ENCODE measurements at regions not wholly inside any gene's neighbourhood (a gene's known extent, or its start where the extent isn't known, plus 50 kb on each side); places are given as distances from the start of the nearest gene placed in this dataset.

DNA sequence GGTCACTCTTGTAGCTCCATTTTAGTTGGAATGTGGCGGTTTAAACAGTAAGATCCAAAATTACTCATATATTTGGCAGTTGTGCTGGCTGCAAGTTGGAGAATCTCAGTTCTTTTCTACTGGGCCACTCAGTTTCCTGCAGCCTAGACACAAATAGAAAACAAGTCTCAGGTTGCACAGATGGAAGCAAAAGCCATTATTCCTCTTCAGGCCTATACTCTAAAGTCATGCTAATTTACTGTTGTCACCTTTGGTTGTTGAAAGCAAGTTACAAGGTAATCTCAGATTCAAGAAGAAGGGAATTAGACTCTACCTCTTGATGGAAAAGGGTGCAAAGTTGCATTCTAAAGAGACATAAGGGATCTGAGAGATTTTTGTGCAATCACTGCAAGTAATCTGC, 345.4 kb downstream of the ADAM29 start (continued):
- TF ChIP-seq, protein P1, sequence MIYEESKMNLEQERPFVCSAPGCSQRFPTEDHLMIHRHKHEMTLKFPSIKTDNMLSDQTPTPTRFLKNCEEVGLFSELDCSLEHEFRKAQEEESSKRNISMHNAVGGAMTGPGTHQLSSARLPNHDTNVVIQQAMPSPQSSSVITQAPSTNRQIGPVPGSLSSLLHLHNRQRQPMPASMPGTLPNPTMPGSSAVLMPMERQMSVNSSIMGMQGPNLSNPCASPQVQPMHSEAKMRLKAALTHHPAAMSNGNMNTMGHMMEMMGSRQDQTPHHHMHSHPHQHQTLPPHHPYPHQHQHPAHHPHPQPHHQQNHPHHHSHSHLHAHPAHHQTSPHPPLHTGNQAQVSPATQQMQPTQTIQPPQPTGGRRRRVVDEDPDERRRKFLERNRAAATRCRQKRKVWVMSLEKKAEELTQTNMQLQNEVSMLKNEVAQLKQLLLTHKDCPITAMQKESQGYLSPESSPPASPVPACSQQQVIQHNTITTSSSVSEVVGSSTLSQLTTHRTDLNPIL (CRISPR knock-in tag; IDR thresholded peaks at IDR 0.05; ENCODE audit: low read depth) = no peak
- no peak for TF ChIP-seq ZFP30 (CRISPR knock-in tag; IDR thresholded peaks at IDR 0.05)

DNA sequence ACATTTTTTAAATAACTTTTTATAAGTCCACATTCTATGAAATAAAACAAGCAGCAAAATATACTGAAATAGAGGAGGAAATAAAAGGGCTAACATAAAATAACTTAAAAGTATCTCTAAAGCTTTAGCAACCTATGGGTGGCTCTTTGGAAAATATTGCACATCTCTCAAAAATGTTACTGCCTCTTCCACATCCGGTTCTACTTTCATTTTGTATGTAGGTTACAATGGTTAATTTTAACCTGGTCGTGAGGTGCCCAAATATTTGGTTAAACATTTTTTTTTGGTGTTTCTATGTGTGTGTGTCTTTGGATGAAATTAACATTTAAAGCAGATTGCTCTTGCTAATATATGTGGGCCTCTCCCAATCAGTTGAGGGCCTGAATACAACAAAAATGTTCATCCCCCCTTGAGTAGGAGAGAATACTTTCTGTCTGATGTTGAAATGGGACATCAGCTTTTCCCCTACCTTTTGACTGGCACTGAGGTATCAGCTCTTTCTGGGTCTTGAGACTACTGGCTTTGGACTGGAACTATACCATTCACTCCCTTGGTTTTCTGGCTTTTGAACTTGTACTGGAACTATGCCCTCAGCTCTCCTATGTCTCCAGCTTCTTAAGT, 353.0 kb downstream of the ADAM29 start:
- TF ChIP-seq TCF4 (CRISPR knock-in tag; IDR thresholded peaks at IDR 0.05; ENCODE audit: borderline replicate concordance) (no peak), ZFP3 (CRISPR knock-in tag; IDR thresholded peaks at IDR 0.05) (no peak), ZFP30 (CRISPR knock-in tag; IDR thresholded peaks at IDR 0.05) (no peak), TOX (CRISPR knock-in tag; IDR thresholded peaks at IDR 0.05; ENCODE audit: borderline replicate concordance) (no peak), ZNF8 (CRISPR knock-in tag; IDR thresholded peaks at IDR 0.05) (no peak), ARNTL (CRISPR knock-in tag; IDR thresholded peaks at IDR 0.05; ENCODE audit: borderline replicate concordance, low read depth) (no peak), CSDC2 (CRISPR knock-in tag; IDR thresholded peaks at IDR 0.05) (no peak), ZNF565 (CRISPR knock-in tag; conservative IDR thresholded peaks at IDR 0.05; ENCODE audit: low read depth) (no peak), ZNF70 (CRISPR knock-in tag; IDR thresholded peaks at IDR 0.05) (no peak), RARB (CRISPR knock-in tag; IDR thresholded peaks at IDR 0.05) (no peak), ESRRG (CRISPR knock-in tag; IDR thresholded peaks at IDR 0.05) (no peak), GLIS3 (CRISPR knock-in tag; IDR thresholded peaks at IDR 0.05) (no peak), BACH2 (CRISPR knock-in tag; IDR thresholded peaks at IDR 0.05; ENCODE audit: borderline replicate concordance) (no peak), PPARA (CRISPR knock-in tag; IDR thresholded peaks at IDR 0.05; ENCODE audit: borderline replicate concordance) (no peak), ISL1 (CRISPR knock-in tag; IDR thresholded peaks at IDR 0.05) (no peak)
- TF ChIP-seq, protein P1 (CRISPR knock-in tag; IDR thresholded peaks at IDR 0.05; ENCODE audit: low read depth) = no peak
- TF ChIP-seq, protein P2, sequence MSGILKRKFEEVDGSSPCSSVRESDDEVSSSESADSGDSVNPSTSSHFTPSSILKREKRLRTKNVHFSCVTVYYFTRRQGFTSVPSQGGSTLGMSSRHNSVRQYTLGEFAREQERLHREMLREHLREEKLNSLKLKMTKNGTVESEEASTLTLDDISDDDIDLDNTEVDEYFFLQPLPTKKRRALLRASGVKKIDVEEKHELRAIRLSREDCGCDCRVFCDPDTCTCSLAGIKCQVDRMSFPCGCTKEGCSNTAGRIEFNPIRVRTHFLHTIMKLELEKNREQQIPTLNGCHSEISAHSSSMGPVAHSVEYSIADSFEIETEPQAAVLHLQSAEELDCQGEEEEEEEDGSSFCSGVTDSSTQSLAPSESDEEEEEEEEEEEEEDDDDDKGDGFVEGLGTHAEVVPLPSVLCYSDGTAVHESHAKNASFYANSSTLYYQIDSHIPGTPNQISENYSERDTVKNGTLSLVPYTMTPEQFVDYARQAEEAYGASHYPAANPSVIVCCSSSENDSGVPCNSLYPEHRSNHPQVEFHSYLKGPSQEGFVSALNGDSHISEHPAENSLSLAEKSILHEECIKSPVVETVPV (CRISPR knock-in tag; IDR thresholded peaks at IDR 0.05) = no peak
- TF ChIP-seq, protein P3, sequence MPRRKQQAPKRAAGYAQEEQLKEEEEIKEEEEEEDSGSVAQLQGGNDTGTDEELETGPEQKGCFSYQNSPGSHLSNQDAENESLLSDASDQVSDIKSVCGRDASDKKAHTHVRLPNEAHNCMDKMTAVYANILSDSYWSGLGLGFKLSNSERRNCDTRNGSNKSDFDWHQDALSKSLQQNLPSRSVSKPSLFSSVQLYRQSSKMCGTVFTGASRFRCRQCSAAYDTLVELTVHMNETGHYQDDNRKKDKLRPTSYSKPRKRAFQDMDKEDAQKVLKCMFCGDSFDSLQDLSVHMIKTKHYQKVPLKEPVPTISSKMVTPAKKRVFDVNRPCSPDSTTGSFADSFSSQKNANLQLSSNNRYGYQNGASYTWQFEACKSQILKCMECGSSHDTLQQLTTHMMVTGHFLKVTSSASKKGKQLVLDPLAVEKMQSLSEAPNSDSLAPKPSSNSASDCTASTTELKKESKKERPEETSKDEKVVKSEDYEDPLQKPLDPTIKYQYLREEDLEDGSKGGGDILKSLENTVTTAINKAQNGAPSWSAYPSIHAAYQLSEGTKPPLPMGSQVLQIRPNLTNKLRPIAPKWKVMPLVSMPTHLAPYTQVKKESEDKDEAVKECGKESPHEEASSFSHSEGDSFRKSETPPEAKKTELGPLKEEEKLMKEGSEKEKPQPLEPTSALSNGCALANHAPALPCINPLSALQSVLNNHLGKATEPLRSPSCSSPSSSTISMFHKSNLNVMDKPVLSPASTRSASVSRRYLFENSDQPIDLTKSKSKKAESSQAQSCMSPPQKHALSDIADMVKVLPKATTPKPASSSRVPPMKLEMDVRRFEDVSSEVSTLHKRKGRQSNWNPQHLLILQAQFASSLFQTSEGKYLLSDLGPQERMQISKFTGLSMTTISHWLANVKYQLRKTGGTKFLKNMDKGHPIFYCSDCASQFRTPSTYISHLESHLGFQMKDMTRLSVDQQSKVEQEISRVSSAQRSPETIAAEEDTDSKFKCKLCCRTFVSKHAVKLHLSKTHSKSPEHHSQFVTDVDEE (CRISPR knock-in tag; IDR thresholded peaks at IDR 0.05) = no peak
- TF ChIP-seq, protein P4, sequence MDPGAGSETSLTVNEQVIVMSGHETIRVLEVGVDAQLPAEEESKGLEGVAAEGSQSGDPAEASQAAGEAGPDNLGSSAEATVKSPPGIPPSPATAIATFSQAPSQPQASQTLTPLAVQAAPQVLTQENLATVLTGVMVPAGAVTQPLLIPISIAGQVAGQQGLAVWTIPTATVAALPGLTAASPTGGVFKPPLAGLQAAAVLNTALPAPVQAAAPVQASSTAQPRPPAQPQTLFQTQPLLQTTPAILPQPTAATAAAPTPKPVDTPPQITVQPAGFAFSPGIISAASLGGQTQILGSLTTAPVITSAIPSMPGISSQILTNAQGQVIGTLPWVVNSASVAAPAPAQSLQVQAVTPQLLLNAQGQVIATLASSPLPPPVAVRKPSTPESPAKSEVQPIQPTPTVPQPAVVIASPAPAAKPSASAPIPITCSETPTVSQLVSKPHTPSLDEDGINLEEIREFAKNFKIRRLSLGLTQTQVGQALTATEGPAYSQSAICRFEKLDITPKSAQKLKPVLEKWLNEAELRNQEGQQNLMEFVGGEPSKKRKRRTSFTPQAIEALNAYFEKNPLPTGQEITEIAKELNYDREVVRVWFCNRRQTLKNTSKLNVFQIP (CRISPR knock-in tag; IDR thresholded peaks at IDR 0.05; ENCODE audit: borderline replicate concordance, low read depth) = no peak
- ATAC-seq = no peak

DNA sequence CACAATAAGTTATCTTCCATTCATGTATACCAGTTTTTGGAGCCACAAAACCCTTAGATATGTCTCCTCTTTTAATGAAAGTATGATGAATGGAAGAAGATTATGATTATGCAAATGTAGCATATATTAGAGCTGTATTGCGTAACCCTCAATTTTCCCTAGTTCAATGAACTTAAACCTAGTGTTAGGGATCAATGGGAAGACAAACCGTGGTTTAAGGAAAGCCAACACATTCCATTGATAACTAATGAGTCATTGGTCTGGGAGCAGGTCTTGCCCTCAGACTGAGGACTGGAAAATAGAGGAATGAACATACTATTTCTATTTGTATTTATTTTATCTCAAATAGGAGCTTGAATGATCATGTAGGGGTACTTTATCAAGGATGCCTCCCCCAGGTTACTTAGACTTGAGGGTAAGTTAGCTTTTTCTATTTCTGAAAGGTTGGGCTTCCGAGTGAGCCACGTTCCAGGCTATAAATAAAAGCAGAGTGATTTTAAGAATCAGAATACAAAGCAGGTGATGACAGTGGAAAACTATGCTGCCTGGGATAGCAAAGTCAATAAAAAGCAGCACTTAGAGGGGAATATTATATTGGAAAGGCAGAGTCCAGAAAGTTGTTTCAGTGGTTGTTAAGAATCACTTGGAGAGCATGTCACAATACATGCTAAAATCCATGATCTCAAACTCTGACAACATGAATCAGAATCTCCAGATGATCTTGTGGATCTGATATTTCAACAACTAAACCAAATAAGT, 356.0 kb downstream of the ADAM29 start:
- no peak for ATAC-seq
- TF ChIP-seq ZFP30 (CRISPR knock-in tag; IDR thresholded peaks at IDR 0.05) (no peak), ZC3H10 (CRISPR knock-in tag; IDR thresholded peaks at IDR 0.05) (no peak), OSR1 (CRISPR knock-in tag; IDR thresholded peaks at IDR 0.05) (no peak), ZNF70 (CRISPR knock-in tag; IDR thresholded peaks at IDR 0.05) (no peak), ARNTL (CRISPR knock-in tag; IDR thresholded peaks at IDR 0.05; ENCODE audit: borderline replicate concordance, low read depth) (no peak), TOX (CRISPR knock-in tag; IDR thresholded peaks at IDR 0.05; ENCODE audit: borderline replicate concordance) (no peak), ZFP3 (CRISPR knock-in tag; IDR thresholded peaks at IDR 0.05) (no peak), ZNF565 (CRISPR knock-in tag; conservative IDR thresholded peaks at IDR 0.05; ENCODE audit: low read depth) (no peak), PPARA (CRISPR knock-in tag; IDR thresholded peaks at IDR 0.05; ENCODE audit: borderline replicate concordance) (no peak), GLIS3 (CRISPR knock-in tag; IDR thresholded peaks at IDR 0.05) (no peak)
- TF ChIP-seq, protein P3 (CRISPR knock-in tag; IDR thresholded peaks at IDR 0.05) = no peak
- TF ChIP-seq, protein P5, sequence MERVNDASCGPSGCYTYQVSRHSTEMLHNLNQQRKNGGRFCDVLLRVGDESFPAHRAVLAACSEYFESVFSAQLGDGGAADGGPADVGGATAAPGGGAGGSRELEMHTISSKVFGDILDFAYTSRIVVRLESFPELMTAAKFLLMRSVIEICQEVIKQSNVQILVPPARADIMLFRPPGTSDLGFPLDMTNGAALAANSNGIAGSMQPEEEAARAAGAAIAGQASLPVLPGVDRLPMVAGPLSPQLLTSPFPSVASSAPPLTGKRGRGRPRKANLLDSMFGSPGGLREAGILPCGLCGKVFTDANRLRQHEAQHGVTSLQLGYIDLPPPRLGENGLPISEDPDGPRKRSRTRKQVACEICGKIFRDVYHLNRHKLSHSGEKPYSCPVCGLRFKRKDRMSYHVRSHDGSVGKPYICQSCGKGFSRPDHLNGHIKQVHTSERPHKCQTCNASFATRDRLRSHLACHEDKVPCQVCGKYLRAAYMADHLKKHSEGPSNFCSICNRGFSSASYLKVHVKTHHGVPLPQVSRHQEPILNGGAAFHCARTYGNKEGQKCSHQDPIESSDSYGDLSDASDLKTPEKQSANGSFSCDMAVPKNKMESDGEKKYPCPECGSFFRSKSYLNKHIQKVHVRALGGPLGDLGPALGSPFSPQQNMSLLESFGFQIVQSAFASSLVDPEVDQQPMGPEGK (CRISPR knock-in tag; IDR thresholded peaks at IDR 0.05; ENCODE audit: borderline replicate concordance) = no peak
